Muscle of leg (tissue), 3 donors: ENCODE measurements at regions not wholly inside any gene's neighbourhood (a gene's known extent, or its start where the extent isn't known, plus 50 kb on each side); places are given as distances from the start of the nearest gene placed in this dataset.

Experiments
- DNase-seq: peaks from one replicate; pipeline ENCODE4 v3.0.0; 2013
- H3K27ac ChIP-seq: one replicate; pipeline ENCODE4 v1.5.1; 2013; ENCODE audit warnings: mild to moderate bottlenecking, low read length, control low read depth
- H3K27me3 ChIP-seq: one replicate; pipeline ENCODE4 v1.6.1; 2013; ENCODE audit warnings: low read length; ENCODE audit not compliant: control insufficient read depth, insufficient read depth
- H3K36me3 ChIP-seq: one replicate; pipeline ENCODE4 v1.6.1; 2013; ENCODE audit warnings: low read length; ENCODE audit not compliant: control insufficient read depth, insufficient read depth
- H3K4me1 ChIP-seq: one replicate; pipeline ENCODE4 v1.6.1; 2013; ENCODE audit warnings: low read length; ENCODE audit not compliant: control insufficient read depth, insufficient read depth
- H3K4me3 ChIP-seq: one replicate; pipeline ENCODE4 v1.5.1; 2013; ENCODE audit warnings: low read length, control low read depth
- H3K9me3 ChIP-seq: replicated peaks from 2 replicates; pipeline ENCODE4 v1.6.1; 2013; ENCODE audit warnings: low read depth, low read length; ENCODE audit not compliant: control insufficient read depth
- WGBS: methylation state at CpG from one replicate; pipeline ENCODE4 v1.1.5; 2013; ENCODE audit warnings: missing lambda C conversion rate; ENCODE audit not compliant: insufficient coverage; 5-methylcytosine and 5-hydroxymethylcytosine counted together

GRCh38 chr10:117727421-117727820 lies 184.9 kb downstream of the EMX2 start:
- no peak overlapping the region for H3K27ac ChIP-seq
- DNase-seq: peak; percentile 91
- no peaks in the 10 kb centered on the region for H3K36me3 ChIP-seq
- no peaks in the 10 kb centered on the region for H3K9me3 ChIP-seq
- WGBS: 7% methylated on average over 2 of the region's 4 CpGs
- peaks cover 19% of the 10 kb centered on the region for H3K27me3 ChIP-seq
- H3K4me3 ChIP-seq: no peak overlapping the region
- H3K4me1 ChIP-seq: peaks cover 3% of the 10 kb centered on the region

- peaks cover 19% of the 10 kb centered on the region for H3K27me3 ChIP-seq
- DNase-seq: no peak
- H3K9me3 ChIP-seq: no peaks in the 10 kb centered on the region
- H3K4me3 ChIP-seq: no peak overlapping the region
- H3K27ac ChIP-seq: no peak overlapping the region
- peaks cover 3% of the 10 kb centered on the region for H3K4me1 ChIP-seq
- no peaks in the 10 kb centered on the region for H3K36me3 ChIP-seq
Observed at GRCh38 chr10:117728087-117728486, 185.5 kb downstream of the EMX2 start.

GRCh38 chr10:117729156-117729555 lies 186.6 kb downstream of the EMX2 start:
- H3K27me3 ChIP-seq: peaks cover 19% of the 10 kb centered on the region
- 92% methylated on average over 4 of the region's 4 CpGs for WGBS
- H3K9me3 ChIP-seq: no peaks in the 10 kb centered on the region

GRCh38 chr10:117731121-117731791 lies 188.7 kb downstream of the EMX2 start:
- peaks cover 39% of the 10 kb centered on the region for H3K27me3 ChIP-seq
- 61% methylated on average over 9 of the region's 17 CpGs for WGBS

More at GRCh38 chr10:117729156-117729555, 186.6 kb downstream of the EMX2 start:
- Histone ChIP-seq H3K4me3 (no peak overlapping the region), H3K36me3 (no peaks in the 10 kb centered on the region), H3K4me1 (peaks cover 3% of the 10 kb centered on the region), H3K27ac (no peak overlapping the region)
- DNase-seq: no peak

GRCh38 chr10:117734731-117735405 lies 192.3 kb downstream of the EMX2 start:
- 19% methylated on average over 45 of the region's 48 CpGs for WGBS
- peaks cover 51% of the 10 kb centered on the region for H3K27me3 ChIP-seq
- DNase-seq: no peak

More at GRCh38 chr10:117731121-117731791, 188.7 kb downstream of the EMX2 start:
- no peak overlapping the region for H3K4me3 ChIP-seq
- no peaks in the 10 kb centered on the region for H3K9me3 ChIP-seq
- H3K36me3 ChIP-seq: no peaks in the 10 kb centered on the region
- H3K27ac ChIP-seq: no peak overlapping the region
- H3K4me1 ChIP-seq: peaks cover 8% of the 10 kb centered on the region
- peak; percentile 27 for DNase-seq

GRCh38 chr10:117736655-117737054 lies 194.1 kb downstream of the EMX2 start:
- no peak overlapping the region for H3K4me3 ChIP-seq
- H3K9me3 ChIP-seq: no peaks in the 10 kb centered on the region
- no peak overlapping the region for H3K27ac ChIP-seq
- H3K36me3 ChIP-seq: no peaks in the 10 kb centered on the region
- DNase-seq: peak; percentile 31
- peaks cover 40% of the 10 kb centered on the region for H3K27me3 ChIP-seq
- peaks cover 8% of the 10 kb centered on the region for H3K4me1 ChIP-seq
- WGBS: 98% methylated on average over 4 of the region's 7 CpGs

More at GRCh38 chr10:117734731-117735405, 192.3 kb downstream of the EMX2 start:
- H3K4me3 ChIP-seq: no peak overlapping the region
- no peak overlapping the region for H3K27ac ChIP-seq
- H3K4me1 ChIP-seq: peaks cover 8% of the 10 kb centered on the region
- no peaks in the 10 kb centered on the region for H3K9me3 ChIP-seq
- no peaks in the 10 kb centered on the region for H3K36me3 ChIP-seq

- DNase-seq: no peak
- H3K36me3 ChIP-seq: no peaks in the 10 kb centered on the region
- peaks cover 4% of the 10 kb centered on the region for H3K4me1 ChIP-seq
- peaks cover 32% of the 10 kb centered on the region for H3K27me3 ChIP-seq
- WGBS: 100% methylated on average over 1 of the region's 1 CpG
- no peak overlapping the region for H3K27ac ChIP-seq
- no peak overlapping the region for H3K4me3 ChIP-seq
- no peaks in the 10 kb centered on the region for H3K9me3 ChIP-seq
Observed at GRCh38 chr10:117740088-117740487, 197.5 kb downstream of the EMX2 start.

GRCh38 chr10:117740691-117741222 lies 198.2 kb downstream of the EMX2 start:
- H3K4me1 ChIP-seq: peaks cover 2% of the 10 kb centered on the region
- 26% methylated on average over 2 of the region's 6 CpGs for WGBS
- no peak overlapping the region for H3K27ac ChIP-seq
- peaks cover 25% of the 10 kb centered on the region for H3K27me3 ChIP-seq
- H3K36me3 ChIP-seq: no peaks in the 10 kb centered on the region
- no peaks in the 10 kb centered on the region for H3K9me3 ChIP-seq
- H3K4me3 ChIP-seq: no peak overlapping the region
- no peak for DNase-seq

GRCh38 chr10:117741524-117741923 lies 199.0 kb downstream of the EMX2 start:
- DNase-seq: no peak
- 82% methylated on average over 2 of the region's 4 CpGs for WGBS

GRCh38 chr10:117743509-117743908 lies 201.0 kb downstream of the EMX2 start:
- no peaks in the 10 kb centered on the region for H3K4me1 ChIP-seq
- DNase-seq: no peak
- H3K36me3 ChIP-seq: no peaks in the 10 kb centered on the region
- H3K27ac ChIP-seq: no peak overlapping the region
- no peak overlapping the region for H3K4me3 ChIP-seq
- WGBS: 59% methylated on average over 4 of the region's 7 CpGs
- H3K9me3 ChIP-seq: peaks cover 3% of the 10 kb centered on the region
- peaks cover 6% of the 10 kb centered on the region for H3K27me3 ChIP-seq

More at GRCh38 chr10:117741524-117741923, 199.0 kb downstream of the EMX2 start:
- H3K4me1 ChIP-seq: peaks cover under 1% of the 10 kb centered on the region
- H3K36me3 ChIP-seq: no peaks in the 10 kb centered on the region
- no peak overlapping the region for H3K27ac ChIP-seq
- H3K4me3 ChIP-seq: no peak overlapping the region
- H3K9me3 ChIP-seq: peaks cover 3% of the 10 kb centered on the region
- H3K27me3 ChIP-seq: peaks cover 19% of the 10 kb centered on the region
